ENCODE measurements at regions not wholly inside any gene's neighbourhood (a gene's known extent, or its start where the extent isn't known, plus 50 kb on each side); places are given as distances from the start of the nearest gene placed in this dataset.

- DNase-seq (ENCODE audit: low spot score) = no peak
- Histone ChIP-seq H3K36me3 (no peaks in the 10 kb centered on the region), H3K4me1 (no peaks in the 10 kb centered on the region), H3K27ac (no peak overlapping the region), H3K9me3 (no peaks in the 10 kb centered on the region), H3K27me3 (no peaks in the 10 kb centered on the region), H3K4me3 (no peak overlapping the region)
- no peak for TF ChIP-seq CTCF (IDR thresholded peaks at IDR 0.05)
Measured at GRCh38 chr17:22506861-22507260, 814.5 kb downstream of the KCNJ18 start.

- no peak for TF ChIP-seq CTCF (IDR thresholded peaks at IDR 0.05)
- no peaks in the 10 kb centered on the region for H3K36me3 ChIP-seq
- no peak overlapping the region for H3K4me3 ChIP-seq
- peak; percentile 0 for DNase-seq (ENCODE audit: low spot score)
- no peaks in the 10 kb centered on the region for H3K4me1 ChIP-seq
- no peak overlapping the region for H3K27ac ChIP-seq
- H3K27me3 ChIP-seq = no peaks in the 10 kb centered on the region
- H3K9me3 ChIP-seq = no peaks in the 10 kb centered on the region
Measured at GRCh38 chr17:22507823-22508222, 815.5 kb downstream of the KCNJ18 start.

- H3K4me3 ChIP-seq = no peak overlapping the region
- no peak overlapping the region for H3K27ac ChIP-seq
- H3K9me3 ChIP-seq = no peaks in the 10 kb centered on the region
Measured at GRCh38 chr17:22510504-22510903, 818.2 kb downstream of the KCNJ18 start.

GRCh38 chr17:22511431-22511830, 819.1 kb downstream of the KCNJ18 start:
- no peak overlapping the region for H3K4me3 ChIP-seq
- no peaks in the 10 kb centered on the region for H3K4me1 ChIP-seq
- no peaks in the 10 kb centered on the region for H3K36me3 ChIP-seq
- no peaks in the 10 kb centered on the region for H3K27me3 ChIP-seq
- TF ChIP-seq CTCF (IDR thresholded peaks at IDR 0.05) = no peak
- no peaks in the 10 kb centered on the region for H3K9me3 ChIP-seq
- DNase-seq (ENCODE audit: low spot score) = peak; percentile 18
- H3K27ac ChIP-seq = no peak overlapping the region

More at GRCh38 chr17:22510504-22510903, 818.2 kb downstream of the KCNJ18 start:
- Histone ChIP-seq H3K36me3 (no peaks in the 10 kb centered on the region), H3K27me3 (no peaks in the 10 kb centered on the region), H3K4me1 (no peaks in the 10 kb centered on the region)
- no peak for TF ChIP-seq CTCF (IDR thresholded peaks at IDR 0.05)
- DNase-seq (ENCODE audit: low spot score) = peak; percentile 48

GRCh38 chr17:22512057-22512456, 819.7 kb downstream of the KCNJ18 start:
- DNase-seq (ENCODE audit: low spot score) = peak; percentile 7

More at GRCh38 chr17:22512057-22512456, 819.7 kb downstream of the KCNJ18 start:
- no peaks in the 10 kb centered on the region for H3K9me3 ChIP-seq
- no peaks in the 10 kb centered on the region for H3K27me3 ChIP-seq
- no peaks in the 10 kb centered on the region for H3K36me3 ChIP-seq
- no peak for TF ChIP-seq CTCF (IDR thresholded peaks at IDR 0.05)
- no peak overlapping the region for H3K4me3 ChIP-seq
- H3K27ac ChIP-seq = no peak overlapping the region
- H3K4me1 ChIP-seq = no peaks in the 10 kb centered on the region
